H1 (cell line): ENCODE measurements at regions not wholly inside any gene's neighbourhood (a gene's known extent, or its start where the extent isn't known, plus 50 kb on each side); places are given as distances from the start of the nearest gene placed in this dataset.

Experiments used
- EZH2 ChIP-seq: fragments of 200-600 bp; sonication (generic); IDR thresholded peaks from 2 replicates; pipeline ENCODE4 v1.7.1; 2012; ENCODE audit warnings: low read depth, mild to moderate bottlenecking, moderate library complexity, low read length, inconsistent platforms; ENCODE audit not compliant: severe bottlenecking
- RFX5 ChIP-seq: IDR thresholded peaks from 2 replicates; pipeline ENCODE4 v1.6.1; 2011; ENCODE audit warnings: low read depth, low read length, improper control_type of control experiment, borderline replicate concordance
- TAF1 ChIP-seq: IDR thresholded peaks from 2 replicates; pipeline ENCODE4 v1.6.1; 2011; ENCODE audit warnings: mild to moderate bottlenecking, low read depth, low read length
- TBP ChIP-seq: IDR thresholded peaks from 2 replicates; pipeline ENCODE4 v1.6.1; 2011; ENCODE audit warnings: low read depth, low read length, improper control_type of control experiment
- YY1 ChIP-seq: IDR thresholded peaks from 2 replicates; pipeline ENCODE4 v1.6.1; 2011; ENCODE audit warnings: low read depth, mild to moderate bottlenecking, low read length

DNA sequence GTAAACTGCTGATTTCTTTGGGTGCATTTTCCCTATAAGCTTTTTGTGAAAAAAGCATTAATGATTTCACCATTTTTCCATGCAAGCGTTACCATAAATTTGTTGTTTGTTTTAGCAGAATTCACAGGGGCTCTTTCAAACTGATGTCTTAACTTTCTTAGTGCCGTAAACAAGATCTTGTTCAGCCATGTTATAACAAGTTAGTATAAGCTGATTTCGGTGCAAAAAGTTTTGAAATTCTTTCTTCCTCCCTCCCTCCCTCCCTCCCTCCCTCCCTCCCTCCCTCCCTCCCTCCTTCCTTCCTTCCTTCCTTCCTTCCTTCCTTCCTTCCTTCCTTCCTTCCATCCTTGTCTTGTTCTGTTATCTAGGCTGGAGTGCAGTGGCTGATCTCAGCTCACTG lies 71.7 kb upstream of the CHORDC1 start (continued):
- TF ChIP-seq RFX5 (no peak), EZH2 (no peak), TBP (no peak), YY1 (no peak), TAF1 (no peak)
